PC-3 (cell line): ENCODE measurements at regions not wholly inside any gene's neighbourhood (a gene's known extent, or its start where the extent isn't known, plus 50 kb on each side); places are given as distances from the start of the nearest gene placed in this dataset.

Experiments
- ATAC-seq: fragments of 200-7000 bp; cut with Tn5 transposase; 2 replicates; pipeline ENCODE4 v1.9.1; 2020; ENCODE audit warnings: mild to moderate bottlenecking, moderate library complexity
- BruUV-seq: library from RNA; stranded (reverse); fragments of 400-500 nt; replicated peaks from 2 replicates; lab custom pipeline; 2021; lab: Mats Ljungman, UMichigan
- CTCF ChIA-PET: fragments of 300-600 bp; sonication (Branson Sonifier 250); formaldehyde crosslinking; loops from one replicate; lab custom pipeline; 2022; ENCODE audit warnings: antibody characterized with exemption; lab: Charles Lee
- POLR2A ChIA-PET: fragments of 300-600 bp; sonication (Branson Sonifier 250); formaldehyde crosslinking; loops from one replicate; lab custom pipeline; 2022; ENCODE audit warnings: antibody characterized with exemption; ENCODE audit not compliant: unreplicated experiment; lab: Charles Lee
- DNase-seq: peaks from one replicate; pipeline ENCODE4 v3.0.0-alpha.2; 2015
- H2AFZ ChIP-seq: fragments of 300-600 bp; sonication (generic); 2 replicates; pipeline ENCODE4 v1.6.0; 2016; ENCODE audit warnings: antibody characterized with exemption, low read length
- H3F3A ChIP-seq: fragments of 300-600 bp; sonication (generic); one replicate; pipeline ENCODE4 v1.6.0; 2017; ENCODE audit warnings: antibody characterized with exemption, low read length, control low read depth, mild to moderate bottlenecking; ENCODE audit not compliant: unreplicated experiment
- H3K27ac ChIP-seq: fragments of 300-600 bp; sonication (generic); 2 replicates; pipeline ENCODE4 v1.5.1; 2016; ENCODE audit warnings: mild to moderate bottlenecking, low read length
- H3K27me3 ChIP-seq: fragments of 300-600 bp; sonication (generic); 2 replicates; pipeline ENCODE4 v1.6.1; 2016; ENCODE audit warnings: low read length, mixed read lengths
- H3K36me3 ChIP-seq: fragments of 300-600 bp; sonication (generic); 2 replicates; pipeline ENCODE4 v1.6.1; 2016; ENCODE audit warnings: low read depth, mixed run types, low read length, mixed read lengths
- H3K4me1 ChIP-seq: fragments of 300-600 bp; sonication (generic); 2 replicates; pipeline ENCODE4 v1.5.1; 2016; ENCODE audit warnings: low read length; ENCODE audit not compliant: insufficient read depth
- H3K4me2 ChIP-seq: fragments of 300-600 bp; sonication (generic); 2 replicates; pipeline ENCODE4 v1.6.0; 2016; ENCODE audit warnings: low read length
- H3K4me3 ChIP-seq: fragments of 300-600 bp; sonication (generic); 2 replicates; pipeline ENCODE4 v1.5.1; 2016; ENCODE audit warnings: mild to moderate bottlenecking, low read length, mixed read lengths
- H3K79me2 ChIP-seq: fragments of 300-600 bp; sonication (generic); 2 replicates; pipeline ENCODE4 v1.6.1; 2017; ENCODE audit warnings: low read length, mixed read lengths
- H3K9ac ChIP-seq: fragments of 300-600 bp; sonication (generic); 2 replicates; pipeline ENCODE4 v1.6.0; 2016; ENCODE audit warnings: mild to moderate bottlenecking, low read length
- H3K9me2 ChIP-seq: fragments of 300-600 bp; sonication (generic); replicated peaks from 2 replicates; pipeline ENCODE4 v1.6.1; 2016; ENCODE audit warnings: mixed run types, low read length, mixed read lengths
- H3K9me3 ChIP-seq: fragments of 300-600 bp; sonication (generic); 2 replicates; pipeline ENCODE4 v1.6.1; 2016; ENCODE audit warnings: low read length, mixed read lengths
- H4K20me1 ChIP-seq: fragments of 300-600 bp; sonication (generic); 2 replicates; pipeline ENCODE4 v1.6.1; 2016; ENCODE audit warnings: low read length, mixed read lengths
- CTCF ChIP-seq: fragments of 300-600 bp; sonication (generic); conservative IDR thresholded peaks from 2 replicates; pipeline ENCODE4 v1.5.1; 2017; ENCODE audit warnings: antibody characterized with exemption, low read depth, mild to moderate bottlenecking, low read length
- EZH2 ChIP-seq: fragments of 300-600 bp; sonication (generic); IDR thresholded peaks from one replicate; pipeline ENCODE4 v1.6.1; 2017; ENCODE audit warnings: antibody characterized with exemption, mild to moderate bottlenecking, low read length; ENCODE audit not compliant: unreplicated experiment
- EZH2phosphoT487 ChIP-seq: fragments of 300-600 bp; sonication (generic); IDR thresholded peaks from 2 replicates; pipeline ENCODE4 v1.6.1; 2018; ENCODE audit warnings: mild to moderate bottlenecking, antibody characterized with exemption, low read length, borderline replicate concordance
- intact Hi-C: fragments of 100-400 bp; cut with micrococcal nuclease; formaldehyde crosslinking; loops from 2 replicates; pipeline ENCODE4 v1.9.0; 2023

GRCh38 chr4:63379750-63380522, 1029.3 kb downstream of the TECRL start:
- H3K36me3 ChIP-seq, result no peaks in the 10 kb centered on the region
- no peaks in the 10 kb centered on the region for H3K79me2 ChIP-seq
- POLR2A ChIA-PET, result no interaction called here
- H3K27me3 ChIP-seq, result no peaks in the 10 kb centered on the region
- no peak overlapping the region for H3K9ac ChIP-seq
- TF ChIP-seq EZH2phosphoT487 (no peak), CTCF (no peak)
- no peaks in the 10 kb centered on the region for H3K4me1 ChIP-seq
- H3K4me2 ChIP-seq, result no peak overlapping the region
- no peak for DNase-seq
- H3K27ac ChIP-seq, result no peak overlapping the region
- no peaks in the 10 kb centered on the region for H3F3A ChIP-seq
- no peaks in the 10 kb centered on the region for H3K9me2 ChIP-seq
- no peak overlapping the region for H3K4me3 ChIP-seq
- intact Hi-C loops, result no loop called here
- BruUV-seq, result no TSS peak
- no peaks in the 10 kb centered on the region for H3K9me3 ChIP-seq
- 0 out of 2 replicates have a peak overlapping the region, but pooled peaks have one; percentile 35 for H2AFZ ChIP-seq
- no peaks in the 10 kb centered on the region for H4K20me1 ChIP-seq
- CTCF ChIA-PET, result no interaction called here
- ATAC-seq, result no peak

GRCh38 chr4:63371001-63371400, 1038.2 kb downstream of the TECRL start:
- no peak for ATAC-seq
- no peaks in the 10 kb centered on the region for H3K27me3 ChIP-seq
- no peak for DNase-seq
- no peak overlapping the region for H3K27ac ChIP-seq
- no peaks in the 10 kb centered on the region for H3K4me1 ChIP-seq
- no peaks in the 10 kb centered on the region for H4K20me1 ChIP-seq
- H3K9me2 ChIP-seq, result no peaks in the 10 kb centered on the region
- no peaks in the 10 kb centered on the region for H3F3A ChIP-seq
- no TSS peak for BruUV-seq
- no peaks in the 10 kb centered on the region for H3K9me3 ChIP-seq
- CTCF ChIA-PET, result no interaction called here
- intact Hi-C loops, result no loop called here
- no peaks in the 10 kb centered on the region for H3K36me3 ChIP-seq
- TF ChIP-seq CTCF, result no peak
- no peak for TF ChIP-seq EZH2
- TF ChIP-seq EZH2phosphoT487, result no peak
- no peak overlapping the region for H3K4me3 ChIP-seq
- H2AFZ ChIP-seq, result no peak overlapping the region
- H3K9ac ChIP-seq, result no peak overlapping the region
- no peaks in the 10 kb centered on the region for H3K79me2 ChIP-seq
- no peak overlapping the region for H3K4me2 ChIP-seq
- POLR2A ChIA-PET, result no interaction called here

GRCh38 chr4:63361628-63362027, 1047.6 kb downstream of the TECRL start:
- DNase-seq (peak; percentile 25), ATAC-seq (no peak)
- no peaks in the 10 kb centered on the region for H3F3A ChIP-seq
- intact Hi-C loops, result no loop called here
- no TSS peak for BruUV-seq
- CTCF ChIA-PET, result no interaction called here
- H4K20me1 ChIP-seq, result no peaks in the 10 kb centered on the region
- POLR2A ChIA-PET, result no interaction called here
- no peaks in the 10 kb centered on the region for H3K4me1 ChIP-seq
- no peaks in the 10 kb centered on the region for H3K79me2 ChIP-seq
- H3K36me3 ChIP-seq, result no peaks in the 10 kb centered on the region
- H3K9ac ChIP-seq, result no peak overlapping the region
- no peaks in the 10 kb centered on the region for H3K9me2 ChIP-seq
- no peaks in the 10 kb centered on the region for H3K27me3 ChIP-seq
- no peak overlapping the region for H3K4me2 ChIP-seq
- H3K9me3 ChIP-seq, result no peaks in the 10 kb centered on the region
- no peak overlapping the region for H3K27ac ChIP-seq
- H3K4me3 ChIP-seq, result no peak overlapping the region
- no peak overlapping the region for H2AFZ ChIP-seq
- TF ChIP-seq EZH2phosphoT487, result no peak
- no peak for TF ChIP-seq EZH2
- TF ChIP-seq CTCF, result no peak
